Activated T-cell treated with anti-CD3 and anti-CD28 coated beads, Interleukin-2, amount 50 U/mL, for 24 hours (primary cell): ENCODE measurements at regions not wholly inside any gene's neighbourhood (a gene's known extent, or its start where the extent isn't known, plus 50 kb on each side); places are given as distances from the start of the nearest gene placed in this dataset.

ENCODE experiments used
- DNase-seq: peaks from one replicate; pipeline ENCODE4 v3.0.0-alpha.2; 2020
- H3K27ac Mint-ChIP-seq: 2 replicates; pipeline ENCODE4 v1.8.0; 2020; ENCODE audit warnings: mild to moderate bottlenecking, mixed read lengths
- H3K27me3 Mint-ChIP-seq: 2 replicates; pipeline ENCODE4 v1.8.0; 2020; ENCODE audit warnings: mixed read lengths
- H3K36me3 Mint-ChIP-seq: 2 replicates; pipeline ENCODE4 v1.8.0; 2020; ENCODE audit warnings: low read depth, mixed read lengths
- H3K4me1 Mint-ChIP-seq: 2 replicates; pipeline ENCODE4 v1.8.0; 2020; ENCODE audit warnings: low read depth, mixed read lengths
- H3K4me3 Mint-ChIP-seq: 2 replicates; pipeline ENCODE4 v1.8.0; 2020; ENCODE audit warnings: mild to moderate bottlenecking, moderate library complexity, mixed read lengths
- H3K9me3 Mint-ChIP-seq: 2 replicates; pipeline ENCODE4 v1.8.0; 2020; ENCODE audit warnings: mixed read lengths

DNA sequence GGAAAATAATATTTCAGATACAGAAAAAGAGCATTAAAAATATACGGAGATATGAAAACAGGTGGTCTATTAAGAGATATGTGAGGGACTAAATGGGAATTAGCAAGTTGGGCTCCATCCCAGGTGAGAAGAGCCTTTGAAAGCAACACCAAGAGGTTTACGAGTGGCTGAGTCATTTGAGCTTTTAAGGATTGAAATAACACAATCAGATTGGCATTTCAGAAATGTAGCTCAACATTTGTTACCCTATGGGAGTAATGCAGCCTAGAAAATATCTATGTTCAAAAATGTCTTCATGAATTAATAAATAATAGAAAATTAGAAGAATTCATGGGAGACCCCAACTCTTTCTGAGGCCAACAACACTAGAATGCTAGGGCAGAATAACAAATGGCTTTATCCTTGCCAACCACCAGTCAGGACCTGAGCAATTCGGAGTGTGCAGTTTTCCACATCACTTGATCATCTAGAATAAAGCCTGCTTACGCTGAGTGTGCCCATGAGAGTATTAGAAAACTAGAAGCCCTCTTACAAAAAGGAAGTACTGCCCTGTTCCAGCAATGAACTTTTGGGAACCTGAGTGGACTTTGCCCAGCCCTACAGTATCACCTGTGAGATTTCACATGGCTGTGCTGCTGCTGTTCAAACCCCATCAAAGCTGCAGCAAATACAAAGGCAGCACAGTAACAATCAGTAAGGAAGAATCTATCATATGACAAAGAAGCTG, 538.0 kb upstream of the CAMK1G start:
- Mint-ChIP-seq H3K4me1 (no peaks in the 10 kb centered on the region), H3K27ac (no peak overlapping the region), H3K9me3 (no peaks in the 10 kb centered on the region), H3K4me3 (no peak overlapping the region), H3K27me3 (peaks cover 11% of the 10 kb centered on the region), H3K36me3 (no peaks in the 10 kb centered on the region)
- no peak for DNase-seq

DNA sequence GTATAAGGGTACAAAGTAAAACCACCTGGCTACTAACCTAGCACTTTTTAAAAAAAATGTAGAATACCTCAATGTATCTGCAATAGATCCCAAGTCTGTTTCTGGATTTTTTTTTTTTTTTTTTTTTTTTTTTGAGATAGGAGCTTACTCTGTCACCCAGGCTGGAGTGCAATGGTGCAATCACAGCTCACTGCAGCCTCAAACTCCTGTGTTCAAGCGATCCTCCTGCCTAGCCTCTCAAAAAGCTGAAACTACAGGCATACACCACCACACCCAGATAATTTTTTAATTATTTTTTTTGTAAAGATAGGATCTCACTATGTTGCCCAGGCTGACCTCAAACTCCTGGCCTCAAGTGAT, 537.5 kb upstream of the CAMK1G start:
- Mint-ChIP-seq H3K27ac (no peak overlapping the region), H3K9me3 (no peaks in the 10 kb centered on the region), H3K27me3 (peaks cover 10% of the 10 kb centered on the region), H3K4me1 (no peaks in the 10 kb centered on the region), H3K36me3 (no peaks in the 10 kb centered on the region), H3K4me3 (no peak overlapping the region)
- DNase-seq: no peak

DNA sequence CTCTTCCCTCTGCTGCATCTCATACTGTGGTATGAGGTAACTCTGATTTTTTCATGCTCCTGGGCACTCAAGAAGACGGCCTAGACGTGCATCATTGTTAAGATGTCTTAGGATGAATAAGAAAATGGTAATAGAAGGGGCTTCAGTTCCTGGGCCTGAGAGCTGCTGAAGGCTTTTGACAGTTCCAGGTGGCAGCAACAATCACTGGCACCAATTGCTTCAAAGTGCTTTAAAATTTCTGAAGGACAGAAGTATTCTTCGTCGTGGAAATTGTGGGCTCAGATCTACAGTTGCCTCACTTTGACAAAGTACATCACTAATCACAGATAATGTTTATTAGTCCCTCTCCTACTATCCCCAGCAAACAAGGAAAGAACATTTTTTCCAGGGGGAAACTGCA, 536.6 kb upstream of the CAMK1G start:
- no peak for DNase-seq
- no peaks in the 10 kb centered on the region for H3K4me1 Mint-ChIP-seq
- no peaks in the 10 kb centered on the region for H3K9me3 Mint-ChIP-seq
- H3K27ac Mint-ChIP-seq: no peak overlapping the region
- peaks cover 7% of the 10 kb centered on the region for H3K27me3 Mint-ChIP-seq
- H3K4me3 Mint-ChIP-seq: no peak overlapping the region
- H3K36me3 Mint-ChIP-seq: no peaks in the 10 kb centered on the region

DNA sequence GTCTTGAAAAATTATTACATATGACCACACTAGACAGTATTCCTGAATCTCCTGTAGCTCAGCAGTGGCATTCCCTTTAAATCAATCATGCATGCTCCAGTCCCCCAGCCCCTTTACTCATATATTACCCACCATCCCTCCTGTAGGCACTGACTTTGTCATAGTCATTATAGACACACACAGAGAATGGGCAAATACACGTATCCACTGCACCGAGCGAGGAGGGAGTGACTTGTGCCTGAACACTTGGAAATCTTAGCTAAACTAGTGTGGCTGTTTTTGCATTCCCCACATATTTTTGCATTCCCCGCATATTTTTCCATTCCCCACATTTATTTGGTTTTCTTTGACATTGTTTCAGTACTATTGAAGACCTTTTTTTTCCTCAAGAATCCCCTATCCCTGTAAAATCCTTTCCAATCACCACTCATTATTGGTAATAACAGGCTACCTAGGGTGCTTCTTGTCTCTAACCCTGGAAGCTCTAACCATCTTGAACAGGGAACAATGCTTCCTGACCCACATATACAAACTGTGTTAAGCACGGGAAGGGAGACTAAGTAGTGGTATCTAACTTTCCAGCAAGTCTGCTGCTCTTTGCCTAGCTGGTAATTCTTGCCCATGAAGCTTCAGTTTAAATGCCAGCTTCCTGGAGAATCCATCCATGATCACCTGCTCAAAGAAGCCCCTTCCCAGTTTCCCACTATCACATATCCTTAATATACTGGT, 534.4 kb upstream of the CAMK1G start:
- Mint-ChIP-seq H3K27me3 (peaks cover 20% of the 10 kb centered on the region), H3K9me3 (peaks cover 4% of the 10 kb centered on the region), H3K4me3 (no peak overlapping the region), H3K27ac (no peak overlapping the region), H3K4me1 (no peaks in the 10 kb centered on the region), H3K36me3 (no peaks in the 10 kb centered on the region)
- no peak for DNase-seq

DNA sequence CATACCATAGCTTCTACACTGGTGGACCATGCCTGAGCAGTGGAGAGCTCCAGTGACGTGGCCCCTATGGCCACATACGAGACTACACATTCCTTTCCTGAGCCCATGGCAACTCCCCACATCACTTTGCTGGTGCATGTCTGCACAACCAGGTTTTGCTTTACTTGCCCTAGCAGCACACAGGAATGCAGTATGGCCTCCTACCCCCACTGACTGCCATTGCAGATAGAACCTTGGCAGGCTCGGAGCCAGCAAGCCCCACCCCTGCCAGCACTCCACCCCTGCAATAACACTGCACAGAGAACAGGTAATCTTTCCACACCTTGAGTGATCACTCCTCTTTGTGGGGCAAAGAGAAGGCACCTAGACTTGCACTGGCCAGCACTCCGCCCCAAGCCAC, 531.9 kb upstream of the CAMK1G start:
- no peak overlapping the region for H3K27ac Mint-ChIP-seq
- peaks cover 17% of the 10 kb centered on the region for H3K27me3 Mint-ChIP-seq
- no peak overlapping the region for H3K4me3 Mint-ChIP-seq
- H3K36me3 Mint-ChIP-seq: no peaks in the 10 kb centered on the region
- no peaks in the 10 kb centered on the region for H3K4me1 Mint-ChIP-seq
- DNase-seq: no peak
- H3K9me3 Mint-ChIP-seq: peaks cover 10% of the 10 kb centered on the region

DNA sequence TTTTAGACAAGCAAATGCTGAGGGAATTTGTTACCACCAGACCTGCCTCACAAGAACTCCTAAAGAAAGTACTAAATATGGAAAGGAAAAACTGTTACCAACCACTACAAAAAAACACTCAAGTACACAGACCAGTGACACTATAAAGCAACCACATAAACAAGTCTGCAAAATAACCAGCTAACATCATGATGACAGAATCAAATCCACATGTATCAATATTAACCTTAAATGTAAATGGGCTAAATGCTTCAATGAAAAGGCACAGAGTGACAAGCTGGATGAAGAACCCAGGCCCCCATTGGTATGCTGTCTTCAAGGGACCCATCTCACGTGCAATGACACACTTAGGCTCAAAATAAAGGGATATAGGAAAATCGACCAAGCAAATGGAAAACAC, 529.9 kb upstream of the CAMK1G start:
- peaks cover 17% of the 10 kb centered on the region for H3K27me3 Mint-ChIP-seq
- no peaks in the 10 kb centered on the region for H3K4me1 Mint-ChIP-seq
- DNase-seq: no peak
- peaks cover 13% of the 10 kb centered on the region for H3K9me3 Mint-ChIP-seq
- no peaks in the 10 kb centered on the region for H3K36me3 Mint-ChIP-seq
- H3K4me3 Mint-ChIP-seq: no peak overlapping the region
- no peak overlapping the region for H3K27ac Mint-ChIP-seq

DNA sequence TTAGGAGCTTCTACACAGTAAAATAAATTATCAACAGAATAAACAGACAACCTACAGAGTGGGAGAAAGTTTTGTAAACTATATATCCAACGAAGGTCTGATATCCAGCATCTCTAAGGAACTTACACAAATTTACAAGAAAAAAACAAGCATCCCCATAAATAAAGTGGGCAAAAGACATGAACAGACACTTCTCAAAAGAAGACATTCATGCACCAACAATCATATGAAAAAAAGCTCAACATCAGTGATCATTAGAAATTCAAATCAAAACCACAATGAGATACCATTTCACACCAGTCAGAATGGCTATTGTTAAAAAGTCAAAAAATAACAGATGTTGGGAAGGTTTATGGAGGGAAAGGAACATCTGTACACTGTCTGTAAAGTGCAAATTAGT, 526.4 kb upstream of the CAMK1G start:
- no peak overlapping the region for H3K27ac Mint-ChIP-seq
- no peaks in the 10 kb centered on the region for H3K4me1 Mint-ChIP-seq
- H3K36me3 Mint-ChIP-seq: no peaks in the 10 kb centered on the region
- DNase-seq: no peak
- H3K9me3 Mint-ChIP-seq: peaks cover 13% of the 10 kb centered on the region
- H3K27me3 Mint-ChIP-seq: peaks cover 13% of the 10 kb centered on the region
- H3K4me3 Mint-ChIP-seq: no peak overlapping the region

DNA sequence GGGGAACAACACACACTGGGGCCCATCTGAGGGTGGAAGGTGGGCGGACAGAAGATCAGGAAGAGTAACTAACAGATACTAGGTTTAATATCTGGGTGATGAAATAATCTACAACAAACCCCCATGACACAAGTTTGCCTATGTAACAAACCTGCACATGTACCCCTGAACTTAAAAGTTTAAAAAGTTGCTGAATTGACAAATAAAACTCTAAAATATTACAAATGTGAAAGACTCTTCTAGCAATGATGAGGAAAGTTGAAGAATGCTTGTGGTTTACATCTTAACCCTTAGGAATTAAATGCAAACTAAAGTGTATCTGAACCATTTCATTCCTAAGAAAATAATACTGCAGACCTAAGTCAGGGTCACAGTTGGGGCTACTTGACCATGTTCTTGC, 525.6 kb upstream of the CAMK1G start:
- no peak for DNase-seq
- Mint-ChIP-seq H3K36me3 (no peaks in the 10 kb centered on the region), H3K9me3 (peaks cover 10% of the 10 kb centered on the region), H3K4me3 (no peak overlapping the region), H3K4me1 (no peaks in the 10 kb centered on the region), H3K27me3 (peaks cover 5% of the 10 kb centered on the region), H3K27ac (no peak overlapping the region)

DNA sequence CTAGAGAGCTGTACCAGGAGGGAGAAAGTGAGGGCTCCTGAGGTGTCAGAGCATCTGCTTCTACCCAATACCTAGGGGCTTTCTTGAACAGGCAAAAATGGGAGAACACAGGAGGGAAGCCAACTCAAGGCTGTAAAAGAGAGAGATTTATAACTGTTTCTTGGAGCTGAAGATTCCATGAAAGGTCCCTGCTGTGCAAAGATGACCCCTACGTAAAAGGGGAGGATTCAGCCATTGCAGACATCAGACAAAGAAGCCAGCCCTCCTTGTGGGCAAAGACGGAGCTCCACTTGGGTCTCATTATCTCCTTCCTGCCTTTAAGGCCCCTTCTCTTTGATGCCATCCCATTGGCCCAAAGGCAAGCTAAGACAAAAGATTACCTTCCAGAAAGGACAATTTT, 524.1 kb upstream of the CAMK1G start:
- no peak overlapping the region for H3K27ac Mint-ChIP-seq
- no peak overlapping the region for H3K4me3 Mint-ChIP-seq
- H3K27me3 Mint-ChIP-seq: no peaks in the 10 kb centered on the region
- peaks cover 9% of the 10 kb centered on the region for H3K9me3 Mint-ChIP-seq
- no peaks in the 10 kb centered on the region for H3K36me3 Mint-ChIP-seq
- H3K4me1 Mint-ChIP-seq: no peaks in the 10 kb centered on the region
- no peak for DNase-seq

DNA sequence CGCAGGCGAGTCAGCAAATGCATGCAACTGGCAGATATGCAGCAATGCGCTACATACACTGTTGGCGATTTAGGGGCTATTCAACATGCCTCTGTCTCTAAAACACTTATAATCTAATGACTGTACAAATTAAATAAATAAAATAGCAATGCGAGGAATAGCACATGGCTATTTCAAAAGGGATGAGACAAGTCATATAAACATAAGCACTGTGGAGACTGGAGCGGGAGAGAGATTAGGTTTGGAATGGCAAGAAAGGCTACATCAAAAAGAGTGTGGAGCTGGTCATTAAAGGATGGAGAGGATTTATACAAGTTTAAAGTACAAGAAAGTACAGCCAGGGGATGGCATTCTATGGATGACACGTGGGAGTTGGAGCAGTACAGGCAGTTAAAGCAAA, 523.5 kb upstream of the CAMK1G start:
- Mint-ChIP-seq H3K27ac (no peak overlapping the region), H3K36me3 (no peaks in the 10 kb centered on the region), H3K4me3 (no peak overlapping the region), H3K4me1 (no peaks in the 10 kb centered on the region), H3K27me3 (no peaks in the 10 kb centered on the region), H3K9me3 (peaks cover 9% of the 10 kb centered on the region)
- DNase-seq: no peak

DNA sequence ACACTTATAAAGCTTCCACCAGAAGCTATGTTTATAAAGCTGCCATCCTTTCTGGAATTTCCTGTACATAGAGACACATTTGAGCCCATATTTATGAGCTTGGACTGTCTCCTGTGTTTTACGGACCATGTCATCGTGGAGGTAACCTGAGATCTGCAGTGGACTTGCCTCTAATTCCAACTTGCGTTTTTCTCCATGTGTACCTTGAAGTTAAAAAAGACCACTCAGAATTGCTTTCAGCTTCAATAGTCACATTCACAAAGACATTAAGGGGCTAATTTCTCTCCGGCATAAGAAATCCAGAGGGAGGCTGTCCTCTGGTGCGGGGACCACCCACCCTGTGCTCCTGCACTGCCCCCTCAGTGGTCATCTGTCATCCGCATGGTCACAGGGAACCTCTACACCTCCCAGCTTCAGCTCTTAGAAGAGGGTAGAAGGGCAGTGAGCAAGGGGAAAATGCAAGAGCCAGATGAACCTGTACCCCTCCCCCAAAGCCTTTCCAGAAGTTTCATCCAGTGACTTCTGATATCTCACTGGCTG, 521.4 kb upstream of the CAMK1G start:
- Mint-ChIP-seq H3K27ac (no peak overlapping the region), H3K9me3 (no peaks in the 10 kb centered on the region), H3K27me3 (no peaks in the 10 kb centered on the region), H3K4me1 (no peaks in the 10 kb centered on the region), H3K4me3 (no peak overlapping the region), H3K36me3 (no peaks in the 10 kb centered on the region)
- no peak for DNase-seq

DNA sequence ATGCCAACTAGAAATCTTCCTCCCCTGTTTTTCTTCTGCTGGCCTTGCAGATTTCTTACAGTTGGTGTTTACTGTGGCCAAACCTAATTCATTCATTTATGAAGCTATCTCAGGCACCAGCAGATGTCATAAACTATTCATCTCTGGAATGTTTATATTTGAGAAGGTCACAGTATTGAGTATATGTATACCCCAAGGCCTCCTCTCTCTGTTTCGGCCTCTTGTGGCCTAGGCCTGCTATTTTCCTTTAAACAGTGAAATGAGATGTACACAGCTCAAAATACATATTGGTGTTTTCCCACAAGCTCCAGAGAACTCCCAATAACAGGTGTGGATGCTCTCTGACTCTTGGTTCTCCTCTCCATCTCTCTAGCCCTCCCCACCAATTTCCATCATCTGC, 520.7 kb upstream of the CAMK1G start:
- no peak overlapping the region for H3K4me3 Mint-ChIP-seq
- H3K4me1 Mint-ChIP-seq: no peaks in the 10 kb centered on the region
- H3K36me3 Mint-ChIP-seq: no peaks in the 10 kb centered on the region
- no peak overlapping the region for H3K27ac Mint-ChIP-seq
- H3K9me3 Mint-ChIP-seq: no peaks in the 10 kb centered on the region
- no peak for DNase-seq
- H3K27me3 Mint-ChIP-seq: no peaks in the 10 kb centered on the region

DNA sequence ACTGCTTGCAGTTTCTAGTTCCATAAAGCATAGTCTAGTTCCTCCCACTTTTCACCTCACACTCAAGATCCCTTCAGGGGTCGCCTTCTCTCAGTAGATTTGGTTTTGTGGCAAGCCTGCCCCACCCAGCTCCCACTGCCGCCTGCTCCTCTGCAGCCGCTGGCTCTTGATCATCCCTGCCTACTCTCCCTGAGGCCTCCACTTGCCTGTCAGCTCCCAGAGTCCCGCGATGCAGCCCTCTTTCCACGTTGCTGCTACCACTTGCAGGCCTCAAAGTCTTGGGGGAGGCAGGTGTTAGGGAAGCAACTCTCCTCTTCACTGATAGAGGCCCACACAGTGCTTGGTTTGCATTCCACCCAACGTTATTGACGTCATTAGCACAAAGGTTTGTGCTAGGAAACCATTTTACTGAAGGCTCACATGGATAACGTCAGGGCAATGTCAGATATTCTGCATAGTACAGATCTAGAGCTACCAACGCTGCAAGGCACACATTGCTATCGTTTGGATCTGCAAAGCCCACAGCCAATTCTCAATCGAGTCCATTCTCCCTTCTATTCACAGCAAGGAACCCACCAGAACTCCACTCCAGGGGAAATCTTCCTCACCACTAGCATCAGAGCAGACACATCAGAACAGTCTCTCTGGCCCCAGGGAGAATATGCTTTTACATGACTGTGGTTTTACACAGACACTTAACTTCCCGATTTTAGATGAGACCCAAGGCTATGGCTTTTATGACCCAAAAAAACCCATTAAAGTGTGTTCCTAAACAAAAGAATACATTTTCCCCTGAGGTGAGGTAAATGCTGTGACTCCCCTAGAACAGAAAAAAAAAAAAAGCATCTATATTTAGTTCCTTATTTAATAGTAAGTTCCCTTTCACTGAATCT, 519.5 kb upstream of the CAMK1G start:
- Mint-ChIP-seq H3K36me3 (no peaks in the 10 kb centered on the region), H3K4me1 (no peaks in the 10 kb centered on the region), H3K4me3 (no peak overlapping the region), H3K27ac (no peak overlapping the region), H3K27me3 (no peaks in the 10 kb centered on the region), H3K9me3 (no peaks in the 10 kb centered on the region)
- no peak for DNase-seq

DNA sequence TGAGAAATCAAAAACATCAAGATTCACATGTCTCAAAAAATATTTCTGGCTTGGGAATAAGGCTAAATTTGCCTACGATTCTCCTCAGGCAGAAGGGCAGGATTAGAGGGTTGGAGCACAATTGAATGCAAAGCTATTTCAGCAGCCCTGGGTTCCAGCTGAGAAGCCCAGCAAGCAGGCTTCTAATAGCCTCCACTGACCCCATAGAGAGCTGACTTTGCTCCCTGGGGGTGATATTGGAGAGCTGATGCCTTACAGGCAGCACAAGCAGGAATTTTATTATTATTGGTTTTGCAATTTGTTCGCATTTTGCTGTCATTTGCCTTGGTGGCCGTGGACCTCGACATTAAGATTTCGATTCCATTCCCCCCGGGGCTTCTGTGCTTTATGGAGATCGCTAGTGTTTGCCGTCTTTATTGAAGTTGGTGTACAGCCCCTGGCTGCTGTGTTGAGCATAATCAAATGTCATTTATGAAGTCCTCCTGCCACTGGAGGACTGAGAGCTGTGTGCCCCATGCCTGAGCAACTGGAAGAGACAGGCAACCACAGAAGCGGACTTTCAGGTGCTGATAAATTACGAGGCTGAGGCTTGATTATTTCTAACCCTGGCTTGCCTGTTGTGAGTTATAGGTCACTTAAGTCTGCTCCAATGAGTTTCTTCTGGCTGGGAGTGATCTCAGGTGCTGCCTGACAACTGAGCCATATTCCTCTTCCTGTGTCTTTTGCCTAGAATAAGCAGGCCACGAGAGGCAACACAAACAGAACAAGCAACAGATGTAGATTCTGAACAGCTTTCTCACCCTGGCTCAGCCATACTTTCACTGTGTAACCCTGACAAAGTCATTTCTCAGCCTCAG, 518.4 kb upstream of the CAMK1G start:
- Mint-ChIP-seq H3K27ac (no peak overlapping the region), H3K36me3 (no peaks in the 10 kb centered on the region), H3K27me3 (no peaks in the 10 kb centered on the region), H3K9me3 (no peaks in the 10 kb centered on the region), H3K4me3 (no peak overlapping the region), H3K4me1 (no peaks in the 10 kb centered on the region)
- DNase-seq: no peak
